Trophoblast cell (in vitro differentiated cells and primary cell): ENCODE measurements at regions not wholly inside any gene's neighbourhood (a gene's known extent, or its start where the extent isn't known, plus 50 kb on each side); places are given as distances from the start of the nearest gene placed in this dataset.
A peak's percentile ranks its signal among the peaks of the same experiment; 100 is the strongest.

Experiments used
- DNase-seq, 2 donors: peaks; one replicate each; pipeline ENCODE4 v3.0.0-alpha.2; 2016
- H2AFZ ChIP-seq: 2 replicates; pipeline ENCODE4 v1.6.1; 2013; ENCODE audit warnings: low read length, moderate library complexity, mild to moderate bottlenecking; ENCODE audit not compliant: insufficient read depth, poor library complexity
- H2AK5ac ChIP-seq: 2 replicates; pipeline ENCODE4 v1.6.1; 2013; ENCODE audit warnings: mild to moderate bottlenecking, low read length
- H2BK120ac ChIP-seq: 2 replicates; pipeline ENCODE4 v1.6.1; 2013; ENCODE audit warnings: low read length, mild to moderate bottlenecking, moderate library complexity; ENCODE audit not compliant: insufficient read depth, poor library complexity
- H2BK12ac ChIP-seq: 2 replicates; pipeline ENCODE4 v1.6.1; 2013; ENCODE audit warnings: mild to moderate bottlenecking, low read length, moderate library complexity
- H2BK5ac ChIP-seq: 2 replicates; pipeline ENCODE4 v1.6.1; 2013; ENCODE audit warnings: low read length, low read depth, moderate library complexity, mild to moderate bottlenecking; ENCODE audit not compliant: poor library complexity
- H3K14ac ChIP-seq: 2 replicates; pipeline ENCODE4 v1.6.1; 2013; ENCODE audit warnings: mild to moderate bottlenecking, low read length
- H3K18ac ChIP-seq: 2 replicates; pipeline ENCODE4 v1.6.1; 2013; ENCODE audit warnings: mild to moderate bottlenecking, low read length
- H3K23ac ChIP-seq: 2 replicates; pipeline ENCODE4 v1.6.1; 2013; ENCODE audit warnings: low read length
- H3K27ac ChIP-seq: 2 replicates; pipeline ENCODE4 v1.5.1; 2013; ENCODE audit warnings: low read depth, mild to moderate bottlenecking, inconsistent platforms, low read length, moderate library complexity
- H3K27me3 ChIP-seq: 2 replicates; pipeline ENCODE4 v1.6.1; 2013; ENCODE audit warnings: inconsistent platforms, mild to moderate bottlenecking, low read length, moderate library complexity; ENCODE audit not compliant: insufficient read depth
- H3K36me3 ChIP-seq, 2 experiments: 1 replicate in 1 of 2; 2 replicates in 1 of 2; pipeline ENCODE4 v1.6.1; 2013; ENCODE audit warnings: low read length in 2 of 2, mild to moderate bottlenecking in 2 of 2, moderate library complexity in 1 of 2; ENCODE audit not compliant: insufficient read depth in 2 of 2, control insufficient read depth in 1 of 2
- H3K4ac ChIP-seq: 2 replicates; pipeline ENCODE4 v1.6.1; 2013; ENCODE audit warnings: low read depth, mild to moderate bottlenecking, low read length, moderate library complexity
- H3K4me1 ChIP-seq, 2 experiments: 1 replicate in 1 of 2; 2 replicates in 1 of 2; pipeline ENCODE4 v1.6.1; 2013; ENCODE audit warnings: low read length in 2 of 2, mild to moderate bottlenecking in 2 of 2, moderate library complexity in 1 of 2; ENCODE audit not compliant: insufficient read depth in 2 of 2, control insufficient read depth in 1 of 2
- H3K4me2 ChIP-seq: 2 replicates; pipeline ENCODE4 v1.6.1; 2013; ENCODE audit warnings: inconsistent platforms, mild to moderate bottlenecking, low read length, moderate library complexity
- H3K4me3 ChIP-seq: 2 replicates; pipeline ENCODE4 v1.5.1; 2013; ENCODE audit warnings: mild to moderate bottlenecking, low read depth, low read length, inconsistent platforms
- H3K79me1 ChIP-seq: one replicate; pipeline ENCODE4 v1.6.1; 2013; ENCODE audit warnings: low read length
- H3K79me2 ChIP-seq: 2 replicates; pipeline ENCODE4 v1.6.1; 2013; ENCODE audit warnings: low read length, mild to moderate bottlenecking; ENCODE audit not compliant: control insufficient read depth, insufficient read depth, poor library complexity
- H3K9ac ChIP-seq: 2 replicates; pipeline ENCODE4 v1.6.1; 2013; ENCODE audit warnings: mild to moderate bottlenecking, low read length
- H3K9me3 ChIP-seq: 2 replicates; pipeline ENCODE4 v1.6.1; 2013; ENCODE audit warnings: low read depth, mild to moderate bottlenecking, control low read depth, inconsistent platforms, low read length; ENCODE audit not compliant: insufficient read depth
- H4K12ac ChIP-seq: 2 replicates; pipeline ENCODE4 v1.6.1; 2013; ENCODE audit warnings: low read depth, mild to moderate bottlenecking, low read length, moderate library complexity
- H4K8ac ChIP-seq: 2 replicates; pipeline ENCODE4 v1.6.1; 2013; ENCODE audit warnings: low read depth, mild to moderate bottlenecking, low read length, moderate library complexity
- H4K91ac ChIP-seq: one replicate; pipeline ENCODE4 v1.6.1; 2013; ENCODE audit warnings: low read depth, mild to moderate bottlenecking, low read length, moderate library complexity
- WGBS: extraction: QIAGEN DNeasy Blood & Tissue Kit; methylation state at CpG from one replicate; pipeline ENCODE4 v1.1.7; 2013; ENCODE audit warnings: missing lambda C conversion rate; ENCODE audit not compliant: insufficient read length, insufficient coverage; ENCODE audit errors: extremely low coverage; 5-methylcytosine and 5-hydroxymethylcytosine counted together

DNA sequence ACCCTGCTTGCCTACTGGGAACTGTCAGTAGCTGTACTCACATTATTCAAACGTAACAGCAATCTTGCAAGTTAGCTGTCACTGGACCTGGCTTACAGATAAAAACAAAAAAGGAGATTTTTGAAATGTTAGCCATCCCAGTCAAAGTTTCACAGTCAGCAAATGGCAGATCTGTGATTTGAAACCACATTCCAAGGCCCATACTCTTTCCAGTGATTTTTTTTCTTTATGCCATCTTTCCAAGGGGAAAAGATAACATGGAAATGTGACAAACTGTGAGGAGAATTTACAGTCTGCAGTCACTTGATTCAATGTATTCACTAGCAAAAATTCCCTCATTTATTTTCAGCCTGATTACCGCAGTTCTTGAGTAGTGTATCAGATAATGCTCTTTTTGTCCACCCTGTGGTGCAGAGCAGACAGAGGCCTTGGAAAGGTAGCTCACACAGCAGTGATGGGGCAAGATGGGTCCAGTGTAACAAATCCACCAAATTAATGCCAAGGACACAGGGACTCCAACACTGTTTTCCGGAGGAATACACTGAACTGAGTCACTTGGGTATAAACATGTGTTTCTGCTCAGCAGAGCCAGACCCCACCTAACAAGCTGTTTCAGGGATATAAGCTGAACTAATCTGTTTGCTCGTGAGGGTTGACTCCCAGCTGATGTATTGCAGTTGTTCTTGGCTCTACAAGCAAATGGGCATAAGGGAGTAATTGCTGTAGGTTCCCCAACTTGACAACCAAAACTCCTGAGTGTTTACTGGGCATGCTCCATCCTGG is 49.9 kb upstream of the ADGRF1 start:
- peak overlapping the region; percentile 49 for H4K8ac ChIP-seq
- H4K91ac ChIP-seq: peak overlapping the region; percentile 80
- H3K14ac ChIP-seq: peak overlapping the region; percentile 87
- no CpG with 5 or more reads among the region's 4 CpGs for WGBS
- H3K27ac ChIP-seq: no peak overlapping the region
- no peaks in the 10 kb centered on the region for H3K9me3 ChIP-seq
- peaks cover 27% of the 10 kb centered on the region for H3K79me1 ChIP-seq
- peak overlapping the region; percentile 27 for H2BK12ac ChIP-seq
- peak overlapping the region; percentile 4 for H2BK120ac ChIP-seq
- H3K4me1 ChIP-seq: peaks cover 17 to 25% of the 10 kb centered on the region in 2 experiments
- H3K36me3 ChIP-seq: no peaks in the 10 kb centered on the region
- peak in 1 of 2 donors; percentile 53 for DNase-seq
- H3K4ac ChIP-seq: peak overlapping the region; percentile 59
- H3K27me3 ChIP-seq: no peaks in the 10 kb centered on the region
- H3K9ac ChIP-seq: no peak overlapping the region
- H3K23ac ChIP-seq: no peak overlapping the region
- peak overlapping the region; percentile 2 for H3K18ac ChIP-seq
- H3K4me3 ChIP-seq: no peak overlapping the region
- H2BK5ac ChIP-seq: peak overlapping the region; percentile 66
- H3K79me2 ChIP-seq: peaks cover 3% of the 10 kb centered on the region
- H2AK5ac ChIP-seq: peak overlapping the region; percentile 88
- no peak overlapping the region for H2AFZ ChIP-seq
- no peak overlapping the region for H4K12ac ChIP-seq
- no peak overlapping the region for H3K4me2 ChIP-seq
